ENCODE measurements at regions not wholly inside any gene's neighbourhood (a gene's known extent, or its start where the extent isn't known, plus 50 kb on each side); places are given as distances from the start of the nearest gene placed in this dataset.

GRCh38 chr13:26469602-26470001 is 87.9 kb upstream of the WASF3 start:
- WGBS, 2 experiments (ENCODE audit: extremely low coverage in 2 of 2, insufficient read length in 1 of 2) = 100% methylated on average over 1 of the region's 4 CpGs; no CpG with 5 or more reads in 1 of the 2 experiments
- Histone ChIP-seq H3K9me1 (ENCODE audit: insufficient read depth, low read length) (no peaks in the 10 kb centered on the region), H3K4me1 (ENCODE audit: control insufficient read depth, insufficient read depth, low read length) (peaks cover 2% of the 10 kb centered on the region), H4K91ac (ENCODE audit: insufficient read depth, low read depth, low read length) (no peak overlapping the region), H3K23ac (ENCODE audit: low read depth, low read length) (no peak overlapping the region), H4K20me1 (ENCODE audit: insufficient read depth, low read length) (no peaks in the 10 kb centered on the region), H3K56ac (ENCODE audit: extremely low read depth, insufficient read depth, low read length) (no peak overlapping the region), H3K9me3 (ENCODE audit: control insufficient read depth, insufficient read depth, low read length) (no peaks in the 10 kb centered on the region; the same call in 1 of the 2 replicates), H3K27ac (ENCODE audit: insufficient read depth, low read length) (no peak overlapping the region), H3K27me3 (ENCODE audit: control insufficient read depth, insufficient read depth, low read length) (peaks cover under 1% of the 10 kb centered on the region; the same call in 1 of the 2 replicates), H3K4ac (ENCODE audit: low read depth, low read length) (no peak overlapping the region), H2BK15ac (ENCODE audit: low read depth, low read length) (no peak overlapping the region), H2BK5ac (ENCODE audit: low read depth, low read length, poor library complexity, severe bottlenecking) (no peak overlapping the region), H3K9ac (ENCODE audit: low read depth, low read length) (no peak overlapping the region), H3K4me2 (ENCODE audit: low read depth, low read length) (no peak overlapping the region), H3K4me3 (ENCODE audit: insufficient read depth, low read depth, low read length) (no peak overlapping the region), H4K5ac (ENCODE audit: low read depth, low read length) (no peak overlapping the region), H3K79me1 (ENCODE audit: low read depth in 1 of 2, low read length in 2 of 2) (no peaks in the 10 kb centered on the region), H3K36me3 (ENCODE audit: control insufficient read depth, insufficient read depth, low read length) (no peaks in the 10 kb centered on the region), H2AFZ (replicated peaks; ENCODE audit: low read length, poor library complexity) (no peak overlapping the region), H3K18ac (ENCODE audit: low read depth, low read length) (no peak overlapping the region), H2BK20ac (ENCODE audit: low read depth, low read length) (no peak overlapping the region), H2AK5ac (ENCODE audit: low read depth, low read length) (no peak overlapping the region), H2AK9ac (replicated peaks; ENCODE audit: low read depth, low read length, poor library complexity) (no peak overlapping the region), H2BK120ac (ENCODE audit: low read depth, low read length) (no peak overlapping the region), H3K14ac (replicated peaks; ENCODE audit: low read depth, low read length) (no peak overlapping the region), H4K8ac (ENCODE audit: low read depth in 2 of 2, low read length in 2 of 2) (no peak overlapping the region)
- BruUV-seq (replicated peaks) = no TSS peak
- ChIA-PET CTCF (no interaction called here), POLR2A (ENCODE audit: unreplicated experiment) (no interaction called here)
- in situ Hi-C loops (cut with MboI; ENCODE audit: low sequenced_read_pairs) (no loop called here), intact Hi-C loops (cut with micrococcal nuclease) (no loop called here), dilution Hi-C loops (cut with HindIII; ENCODE audit: low sequenced_read_pairs, unreplicated experiment) (no loop called here)
- no peak for TF ChIP-seq ELK1 (IDR thresholded peaks at IDR 0.05; ENCODE audit: borderline replicate concordance, low read depth, low read length)
- TF ChIP-seq SMC3 (IDR thresholded peaks at IDR 0.05; ENCODE audit: low read depth, low read length) = no peak
- TF ChIP-seq CEBPB (IDR thresholded peaks at IDR 0.05; ENCODE audit: low read depth, low read length) = no peak
- no peak for TF ChIP-seq RAD21 (IDR thresholded peaks at IDR 0.05; ENCODE audit: low read length)
- TF ChIP-seq RFX5 (IDR thresholded peaks at IDR 0.05; ENCODE audit: low read depth, low read length) = no peak
- no peak for TF ChIP-seq NFE2L2 (IDR thresholded peaks at IDR 0.05; ENCODE audit: low read depth, low read length)
- no peak for TF ChIP-seq POLR2A (IDR thresholded peaks at IDR 0.05; ENCODE audit: low read depth, low read length)
- TF ChIP-seq MAFK (IDR thresholded peaks at IDR 0.05; ENCODE audit: low read depth, low read length) = no peak
- no peak for TF ChIP-seq MXI1 (IDR thresholded peaks at IDR 0.05; ENCODE audit: borderline replicate concordance, low read depth, low read length)
- TF ChIP-seq RCOR1 (IDR thresholded peaks at IDR 0.05; ENCODE audit: insufficient replicate concordance, low read length) = no peak
- no peak for TF ChIP-seq CHD1 (IDR thresholded peaks at IDR 0.05; ENCODE audit: low read depth, low read length)
- no peak for TF ChIP-seq BHLHE40 (IDR thresholded peaks at IDR 0.05; ENCODE audit: low read depth, low read length)
- TF ChIP-seq USF2 (IDR thresholded peaks at IDR 0.05; ENCODE audit: low read depth, low read length) = no peak
- no peak for TF ChIP-seq MAZ (IDR thresholded peaks at IDR 0.05; ENCODE audit: borderline replicate concordance, low read depth, low read length)
- no peak for TF ChIP-seq CTCF (conservative IDR thresholded peaks at IDR 0.05; ENCODE audit: low read depth, low read length)
- TF ChIP-seq FOS (IDR thresholded peaks at IDR 0.05; ENCODE audit: low read depth, low read length) = no peak
- DNase-seq = no peak
- no peak for ATAC-seq (ENCODE audit: low read depth)

Measured in IMR-90 (cell line).